ENCODE measurements at regions not wholly inside any gene's neighbourhood (a gene's known extent, or its start where the extent isn't known, plus 50 kb on each side); places are given as distances from the start of the nearest gene placed in this dataset.

GRCh38 chr7:47186316-47186715, 395.6 kb downstream of the TNS3 start:
- Histone ChIP-seq H3K4me3 (replicated peaks in 1 of 3) (no peak overlapping the region), H3K27ac (no peak overlapping the region), H3K27me3 (no peaks in the 10 kb centered on the region), H3K9me3 (no peaks in the 10 kb centered on the region), H3K36me3 (no peaks in the 10 kb centered on the region), H3K4me1 (peaks cover 16 to 28% of the 10 kb centered on the region in 2 donors)
- TF ChIP-seq CTCF (IDR thresholded peaks at IDR 0.05) (no peak), POLR2A (IDR thresholded peaks at IDR 0.05) (no peak)
- 91 to 93% methylated on average over 5 of the region's 5 CpGs for WGBS, 2 donors
- DNase-seq = no peak
- intact Hi-C loops (cut with DNase I) = no loop called here

GRCh38 chr7:47185839-47186238, 396.1 kb downstream of the TNS3 start:
- no peaks in the 10 kb centered on the region for H3K36me3 ChIP-seq
- H3K27me3 ChIP-seq = no peaks in the 10 kb centered on the region
- no peak for DNase-seq
- H3K9me3 ChIP-seq = no peaks in the 10 kb centered on the region
- 95 to 97% methylated on average over 7 of the region's 7 CpGs for WGBS, 2 donors
- intact Hi-C loops (cut with DNase I) = no loop called here
- H3K4me1 ChIP-seq = peaks cover 16 to 31% of the 10 kb centered on the region in 2 donors
- H3K27ac ChIP-seq = no peak overlapping the region
- TF ChIP-seq CTCF (IDR thresholded peaks at IDR 0.05) (no peak), POLR2A (IDR thresholded peaks at IDR 0.05) (no peak)
- H3K4me3 ChIP-seq (replicated peaks in 1 of 3) = no peak overlapping the region

- peaks cover 16 to 31% of the 10 kb centered on the region in 2 donors for H3K4me1 ChIP-seq
- H3K9me3 ChIP-seq = no peaks in the 10 kb centered on the region
- intact Hi-C loops (cut with DNase I) = no loop called here
- TF ChIP-seq CTCF (IDR thresholded peaks at IDR 0.05) (no peak), POLR2A (IDR thresholded peaks at IDR 0.05) (no peak)
- DNase-seq = no peak
- whole genome bisulfite sequencing, 2 donors = 39 to 60% methylated on average over 3 of the region's 3 CpGs
- H3K27me3 ChIP-seq = no peaks in the 10 kb centered on the region
- H3K4me3 ChIP-seq (replicated peaks in 1 of 3) = no peak overlapping the region
- no peaks in the 10 kb centered on the region for H3K36me3 ChIP-seq
- no peak overlapping the region for H3K27ac ChIP-seq
These were observed 396.7 kb downstream of the TNS3 start for GRCh38 chr7:47185170-47185569.

- Histone ChIP-seq H3K9me3 (no peaks in the 10 kb centered on the region), H3K4me1 (peaks cover 16 to 31% of the 10 kb centered on the region in 2 donors), H3K27me3 (no peaks in the 10 kb centered on the region), H3K27ac (peak overlapping the region; percentile 3 to 61 (median 14)), H3K36me3 (no peaks in the 10 kb centered on the region), H3K4me3 (replicated peaks in 1 of 3) (no peak overlapping the region)
- intact Hi-C loops (cut with DNase I) = no loop called here
- 22 to 25% methylated on average over 12 of the region's 12 CpGs for WGBS, 2 donors
- DNase-seq = peak; percentile 78 to 89
- TF ChIP-seq CTCF (IDR thresholded peaks at IDR 0.05) = no peak
These were observed 397.9 kb downstream of the TNS3 start for GRCh38 chr7:47183862-47184590.

GRCh38 chr7:47181746-47182361, 400.1 kb downstream of the TNS3 start:
- H3K9me3 ChIP-seq = no peaks in the 10 kb centered on the region
- H3K27ac ChIP-seq = peak overlapping the region in 2 of 3 donors; percentile 36 to 69
- TF ChIP-seq POLR2A (IDR thresholded peaks at IDR 0.05) (no peak), CTCF (IDR thresholded peaks at IDR 0.05) (no peak)
- intact Hi-C loops (cut with DNase I) = no loop called here
- DNase-seq = peak; percentile 69 to 83
- no peaks in the 10 kb centered on the region for H3K36me3 ChIP-seq
- WGBS, 2 donors = 39 to 57% methylated on average over 4 of the region's 4 CpGs
- H3K4me3 ChIP-seq (replicated peaks in 1 of 3) = no peak overlapping the region
- H3K4me1 ChIP-seq = peaks cover 16 to 31% of the 10 kb centered on the region in 2 donors
- no peaks in the 10 kb centered on the region for H3K27me3 ChIP-seq

All from thyroid gland (tissue), 4 donors.